T1000 (cell line): ENCODE measurements at regions not wholly inside any gene's neighbourhood (a gene's known extent, or its start where the extent isn't known, plus 50 kb on each side); places are given as distances from the start of the nearest gene placed in this dataset.

Source experiments
- DNase-seq: peaks from one replicate; lab custom pipeline; 2025; ENCODE audit warnings: mixed read lengths; lab: John Stamatoyannopoulos, UW

GRCh38 chr3:182692021-182692420 lies 101.3 kb upstream of the ATP11B start:
- no peak for DNase-seq

DNA sequence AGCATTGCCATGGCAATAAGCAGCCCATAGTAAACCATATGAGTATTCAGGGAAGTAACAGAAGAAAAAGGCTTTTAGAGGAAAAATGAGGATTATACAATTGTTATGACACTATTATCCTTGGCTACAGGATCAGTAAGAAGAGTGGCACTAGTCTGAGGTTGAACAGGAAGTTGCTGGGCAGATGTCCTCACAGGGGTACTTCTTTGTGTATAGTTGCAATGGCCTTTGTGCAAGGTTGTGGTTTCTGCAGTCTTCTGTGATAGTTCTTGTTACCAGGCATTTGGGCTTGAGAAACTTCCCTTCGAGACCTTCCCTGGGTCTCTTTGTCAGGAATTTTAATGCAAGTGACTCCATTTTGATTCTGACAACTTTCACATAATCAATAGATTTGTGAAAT lies 100.6 kb upstream of the ATP11B start:
- DNase-seq, result no peak

DNA sequence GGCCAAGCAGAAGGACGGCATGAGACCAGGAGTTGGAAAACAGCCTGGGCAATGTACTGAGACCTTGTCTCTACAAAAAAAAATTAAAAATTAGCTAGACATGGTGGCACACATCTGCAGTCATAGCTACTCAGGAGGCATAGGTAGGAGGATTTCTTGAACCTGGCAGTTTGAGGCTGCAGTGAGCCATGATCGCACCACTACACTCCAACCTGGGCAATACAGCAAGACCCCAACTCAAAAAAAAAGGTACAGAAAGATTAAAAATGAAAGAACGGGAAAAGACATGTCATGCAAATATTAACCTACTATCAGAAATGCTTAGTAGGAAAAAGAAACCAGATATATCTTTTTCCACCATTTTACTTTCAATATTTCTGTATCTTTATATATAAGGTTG lies 99.6 kb upstream of the ATP11B start:
- DNase-seq, result no peak

DNA sequence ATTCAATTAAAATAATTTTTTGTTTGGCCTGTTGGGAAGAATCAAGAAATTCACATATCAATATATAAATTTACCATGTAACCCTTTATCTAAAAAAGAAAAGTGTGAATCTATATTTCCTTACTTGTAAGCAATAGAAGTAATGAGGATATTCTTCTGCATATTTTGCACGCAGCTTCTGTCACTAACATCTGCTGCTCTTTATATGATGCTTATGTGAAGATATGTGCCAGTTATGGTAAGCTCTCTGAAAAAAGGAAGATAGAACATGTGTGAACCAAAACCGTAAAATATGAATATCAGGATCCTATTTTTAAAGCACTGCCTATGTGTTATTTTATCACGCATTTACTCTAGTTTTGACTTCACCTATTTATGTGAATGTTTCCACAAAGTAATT lies 96.4 kb upstream of the ATP11B start:
- DNase-seq, result no peak

- DNase-seq, result no peak
Observed at GRCh38 chr3:182697345-182697919, 95.9 kb upstream of the ATP11B start.

- DNase-seq, result no peak
Observed at GRCh38 chr3:182698078-182698477, 95.2 kb upstream of the ATP11B start.

DNA sequence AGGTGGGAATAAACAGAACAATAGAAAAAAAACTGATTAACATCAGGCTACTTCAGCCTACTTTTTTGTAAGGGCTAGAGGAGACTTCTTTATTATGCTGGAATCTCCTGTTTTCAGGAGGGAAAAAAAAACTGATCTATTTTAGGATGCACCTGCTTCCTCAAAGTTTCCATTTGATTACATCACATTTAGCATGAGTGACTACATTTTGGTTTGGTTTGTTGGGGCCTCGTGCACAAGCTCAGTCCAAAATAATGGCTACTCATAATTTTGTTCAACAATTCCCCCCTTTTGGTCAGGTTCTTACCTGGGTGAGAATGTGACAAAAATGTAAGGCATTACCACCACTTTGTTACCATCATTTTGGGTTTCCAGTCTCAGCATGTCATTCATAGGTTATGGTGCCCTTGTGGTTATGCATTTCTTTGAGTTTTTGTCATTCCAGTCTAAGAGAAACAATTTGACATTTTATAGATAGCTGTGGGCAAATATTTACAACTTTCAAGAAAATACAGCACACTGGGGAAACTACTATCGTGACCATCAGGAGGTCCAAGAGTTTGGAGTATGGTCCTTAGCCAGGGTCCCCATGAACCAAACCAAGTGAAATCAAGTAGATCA lies 93.6 kb upstream of the ATP11B start:
- no peak for DNase-seq

GRCh38 chr3:182702216-182702615 lies 91.1 kb upstream of the ATP11B start:
- DNase-seq, result no peak

GRCh38 chr3:182703233-182703632 lies 90.1 kb upstream of the ATP11B start:
- DNase-seq, result no peak

GRCh38 chr3:182704926-182705325 lies 88.4 kb upstream of the ATP11B start:
- DNase-seq, result no peak

- no peak for DNase-seq
Observed at GRCh38 chr3:182708810-182709209, 84.5 kb upstream of the ATP11B start.

DNA sequence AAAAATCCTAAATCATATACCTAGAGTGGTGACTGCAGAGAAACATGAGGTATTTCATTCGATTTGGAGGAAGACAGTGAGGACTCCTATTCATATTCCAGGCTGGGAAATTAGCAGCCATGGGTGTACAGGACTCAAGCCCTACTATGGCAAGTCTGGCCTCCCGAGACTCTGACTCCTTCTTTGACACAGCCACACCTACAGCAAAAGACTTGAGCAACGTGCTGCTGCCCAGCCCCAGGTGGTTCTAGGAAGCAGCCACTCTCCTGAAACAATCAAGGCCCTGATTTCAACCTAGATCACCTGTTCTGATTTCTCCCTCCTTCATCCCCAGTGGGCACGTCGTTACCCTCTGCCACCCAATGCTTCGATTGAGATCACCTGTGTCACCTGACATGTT lies 84.0 kb upstream of the ATP11B start:
- DNase-seq, result no peak

- DNase-seq, result no peak
Observed at GRCh38 chr3:182710557-182711157, 82.6 kb upstream of the ATP11B start.

DNA sequence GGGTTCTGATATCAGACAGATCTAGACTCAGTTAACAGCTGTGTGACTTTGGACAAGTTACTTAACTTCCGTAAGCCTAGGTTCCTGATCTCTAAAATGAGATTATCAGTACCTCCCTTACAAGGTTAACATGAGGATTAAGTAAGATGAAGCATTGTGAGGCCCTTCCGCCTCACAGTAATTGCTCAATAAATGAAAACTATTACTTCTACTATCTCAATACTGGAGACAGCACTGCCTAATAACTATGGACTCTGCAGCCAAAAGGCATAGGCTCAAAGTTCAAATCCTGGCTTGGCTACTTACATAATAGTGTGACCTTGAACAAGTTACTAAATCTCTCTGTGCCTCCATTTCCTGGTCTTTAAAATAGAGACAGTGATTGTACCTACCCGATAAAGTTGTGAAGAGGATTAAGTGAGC lies 82.0 kb upstream of the ATP11B start:
- no peak for DNase-seq

GRCh38 chr3:182711853-182712252 lies 81.5 kb upstream of the ATP11B start:
- DNase-seq, result no peak

DNA sequence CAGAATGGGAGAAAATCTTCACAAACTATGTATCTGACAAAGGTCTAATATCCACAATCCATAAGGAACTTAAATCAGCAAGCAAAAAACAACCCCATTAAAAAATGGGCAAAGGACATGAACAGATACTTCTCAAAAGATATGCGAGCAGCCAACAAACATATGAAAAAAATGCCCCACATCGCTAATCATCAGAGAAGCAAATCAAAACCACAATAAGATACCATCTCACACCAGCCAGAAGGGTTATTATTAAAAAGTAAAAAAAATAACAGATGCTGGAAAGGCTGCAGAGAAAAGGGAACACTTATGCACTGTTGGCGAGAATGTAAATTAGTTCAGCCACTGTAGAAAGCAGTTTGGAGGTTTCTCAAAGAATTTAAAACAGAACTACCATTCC lies 80.2 kb upstream of the ATP11B start:
- no peak for DNase-seq

DNA sequence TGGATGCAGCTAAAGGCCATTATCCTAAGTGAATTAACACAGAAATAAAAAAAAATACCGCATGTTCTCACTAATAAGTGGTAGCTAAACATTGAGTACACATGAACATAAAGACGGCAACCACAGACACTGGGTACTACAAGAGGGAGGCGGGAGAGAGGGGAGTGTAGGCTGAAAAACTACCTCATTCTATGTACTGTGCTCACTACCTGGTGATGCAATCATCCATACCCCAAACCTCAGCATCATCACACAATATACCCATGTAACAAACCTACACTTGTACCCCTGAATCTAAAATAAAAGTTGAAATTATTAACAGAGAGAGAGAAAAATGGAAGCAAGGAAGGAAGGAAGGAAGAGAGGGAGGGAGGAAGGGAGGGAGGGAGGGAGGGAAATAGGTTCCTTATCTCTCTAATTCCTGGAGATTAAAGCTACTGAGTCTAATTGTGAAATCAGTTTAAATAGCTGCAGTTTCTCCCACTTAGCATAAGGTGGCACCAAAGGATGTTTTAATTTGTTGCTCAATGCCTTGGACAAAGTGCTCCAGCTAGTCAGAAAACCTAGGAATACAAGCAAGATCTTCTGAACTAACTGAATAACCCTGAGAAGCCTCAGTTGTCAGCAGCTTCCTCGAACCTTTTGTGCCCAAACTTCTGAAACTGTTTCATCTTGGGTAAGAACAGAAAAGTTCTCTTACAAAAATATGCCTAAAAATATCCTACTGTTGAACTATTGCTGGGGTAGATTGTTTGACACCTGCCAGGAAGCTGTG lies 79.4 kb upstream of the ATP11B start:
- no peak for DNase-seq

- DNase-seq, result no peak
Observed at GRCh38 chr3:182715006-182715405, 78.3 kb upstream of the ATP11B start.

GRCh38 chr3:182716114-182716688 lies 77.1 kb upstream of the ATP11B start:
- DNase-seq, result no peak

DNA sequence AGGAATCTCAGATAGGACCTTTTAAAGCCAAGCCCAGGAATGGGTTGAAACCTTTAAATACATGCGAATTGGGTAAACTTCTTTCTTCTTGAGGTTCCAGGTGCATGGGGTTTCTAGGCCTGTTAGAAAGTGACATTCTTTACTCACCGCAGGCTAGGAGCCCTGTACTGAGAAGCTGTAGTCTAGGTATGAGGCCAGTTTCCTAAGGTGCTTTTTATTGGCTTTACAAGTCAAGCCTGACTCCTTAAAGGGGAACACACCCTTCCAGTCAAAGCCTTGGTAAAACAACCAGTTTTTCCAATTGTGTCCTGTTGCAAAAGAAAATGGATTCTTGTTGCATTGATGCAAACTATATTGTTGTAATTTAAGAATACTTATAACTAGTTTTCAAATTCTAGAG lies 76.1 kb upstream of the ATP11B start:
- no peak for DNase-seq

- DNase-seq, result no peak
Observed at GRCh38 chr3:182722907-182723306, 70.4 kb upstream of the ATP11B start.

DNA sequence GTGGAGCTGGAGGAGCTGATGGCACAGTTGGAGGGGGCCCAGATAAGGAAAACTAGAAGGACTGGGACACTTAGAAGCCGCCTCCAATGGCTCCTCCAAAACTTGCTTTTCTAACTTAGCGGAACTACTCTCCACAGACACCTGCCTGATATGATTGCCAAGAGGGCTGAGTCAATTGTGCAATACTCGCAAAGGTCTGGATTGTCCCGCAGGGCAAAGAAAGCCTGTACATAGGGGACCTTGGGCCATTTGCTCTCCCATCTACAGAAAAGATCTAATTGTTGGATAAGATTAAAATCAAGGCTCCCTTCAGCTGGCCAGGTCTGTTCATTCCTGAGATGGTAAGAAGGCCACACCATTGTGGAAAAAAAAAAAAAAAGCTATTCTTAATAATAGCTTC lies 69.7 kb upstream of the ATP11B start:
- DNase-seq, result no peak
